ENCODE measurements at regions not wholly inside any gene's neighbourhood (a gene's known extent, or its start where the extent isn't known, plus 50 kb on each side); places are given as distances from the start of the nearest gene placed in this dataset.

DNA sequence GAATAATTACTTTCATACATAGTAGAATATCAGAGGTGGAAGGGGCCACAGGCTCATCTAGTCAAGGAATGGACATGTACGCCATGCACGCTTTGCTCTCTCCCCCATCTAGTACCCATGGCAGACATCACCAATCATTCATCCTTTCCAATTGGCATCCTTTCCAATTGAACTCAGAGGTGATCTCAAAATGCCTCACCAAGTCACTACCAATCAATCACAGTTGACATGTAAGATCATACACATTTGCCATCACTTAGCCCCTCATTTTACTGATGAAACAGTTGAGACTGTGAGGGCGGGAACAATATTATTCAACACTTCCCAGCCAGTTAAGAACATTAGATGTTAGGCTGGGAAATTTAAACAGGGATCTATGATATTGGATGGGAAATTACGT is 308.4 kb downstream of the FGFR2 start:
- TF ChIP-seq CTCF (IDR thresholded peaks at IDR 0.05), result no peak
- TF ChIP-seq EP300 (IDR thresholded peaks at IDR 0.05; ENCODE audit: low read depth), result no peak
- no peak for TF ChIP-seq POLR2AphosphoS5 (IDR thresholded peaks at IDR 0.05)
- TF ChIP-seq POLR2A (IDR thresholded peaks at IDR 0.05), result no peak
